ENCODE measurements at regions not wholly inside any gene's neighbourhood (a gene's known extent, or its start where the extent isn't known, plus 50 kb on each side); places are given as distances from the start of the nearest gene placed in this dataset.

DNA sequence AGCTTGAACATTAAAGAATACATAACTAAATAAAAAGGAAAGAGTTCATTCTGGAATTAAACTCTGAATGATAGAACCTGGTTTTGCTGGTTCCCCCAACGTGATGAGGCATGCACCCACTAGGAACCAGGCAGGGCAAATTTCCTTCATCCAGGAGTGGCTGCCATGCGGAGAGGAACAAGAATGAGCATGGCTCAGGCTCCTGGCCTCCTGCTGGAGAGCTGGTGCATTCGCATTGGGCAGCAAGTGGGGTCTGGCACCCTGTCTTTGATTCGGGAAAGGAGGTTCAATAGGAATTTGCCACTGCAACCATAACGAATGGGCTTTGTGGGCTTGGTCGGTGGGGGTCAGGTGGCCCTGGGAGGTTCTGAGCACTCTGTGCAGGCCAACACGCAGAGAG, 169.8 kb upstream of the TENM4 start:
- TF ChIP-seq, protein P1, sequence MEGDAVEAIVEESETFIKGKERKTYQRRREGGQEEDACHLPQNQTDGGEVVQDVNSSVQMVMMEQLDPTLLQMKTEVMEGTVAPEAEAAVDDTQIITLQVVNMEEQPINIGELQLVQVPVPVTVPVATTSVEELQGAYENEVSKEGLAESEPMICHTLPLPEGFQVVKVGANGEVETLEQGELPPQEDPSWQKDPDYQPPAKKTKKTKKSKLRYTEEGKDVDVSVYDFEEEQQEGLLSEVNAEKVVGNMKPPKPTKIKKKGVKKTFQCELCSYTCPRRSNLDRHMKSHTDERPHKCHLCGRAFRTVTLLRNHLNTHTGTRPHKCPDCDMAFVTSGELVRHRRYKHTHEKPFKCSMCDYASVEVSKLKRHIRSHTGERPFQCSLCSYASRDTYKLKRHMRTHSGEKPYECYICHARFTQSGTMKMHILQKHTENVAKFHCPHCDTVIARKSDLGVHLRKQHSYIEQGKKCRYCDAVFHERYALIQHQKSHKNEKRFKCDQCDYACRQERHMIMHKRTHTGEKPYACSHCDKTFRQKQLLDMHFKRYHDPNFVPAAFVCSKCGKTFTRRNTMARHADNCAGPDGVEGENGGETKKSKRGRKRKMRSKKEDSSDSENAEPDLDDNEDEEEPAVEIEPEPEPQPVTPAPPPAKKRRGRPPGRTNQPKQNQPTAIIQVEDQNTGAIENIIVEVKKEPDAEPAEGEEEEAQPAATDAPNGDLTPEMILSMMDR (conservative IDR thresholded peaks at IDR 0.05; ENCODE audit: low read length): no peak
- TF ChIP-seq EZH2phosphoT487 (IDR thresholded peaks at IDR 0.05; ENCODE audit: borderline replicate concordance, low read depth, low read length): no peak
